ENCODE measurements at regions not wholly inside any gene's neighbourhood (a gene's known extent, or its start where the extent isn't known, plus 50 kb on each side); places are given as distances from the start of the nearest gene placed in this dataset.

DNA sequence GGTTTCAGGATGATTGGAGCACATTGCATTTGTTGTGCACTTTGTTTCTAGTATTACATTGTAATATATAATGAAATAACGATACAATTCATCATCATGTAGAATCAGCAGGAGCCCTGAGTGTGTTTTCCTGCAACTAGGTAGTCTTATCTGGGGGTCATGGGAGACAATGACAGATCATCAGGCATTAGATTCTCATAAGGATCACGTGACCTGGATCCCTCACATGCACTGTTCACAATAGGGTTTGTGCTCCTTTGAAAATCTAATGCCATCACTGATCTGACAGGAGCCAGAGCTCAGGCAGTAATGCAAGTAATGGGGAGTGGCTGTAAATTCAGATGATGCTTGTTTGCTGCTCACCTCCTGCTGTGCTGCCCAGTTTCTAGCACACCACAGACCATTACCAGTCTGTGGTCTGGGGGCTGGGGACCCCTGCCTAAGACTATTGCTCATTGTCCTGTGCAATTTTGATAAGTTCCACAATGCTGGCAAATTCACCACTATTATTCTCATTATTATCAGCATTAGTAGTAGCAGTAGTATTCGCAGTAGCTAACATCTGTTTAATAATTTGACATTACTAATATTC, 428.7 kb upstream of the TNP1 start:
- no peak for TF ChIP-seq POLR2A (IDR thresholded peaks at IDR 0.05)
- TF ChIP-seq, protein P1, sequence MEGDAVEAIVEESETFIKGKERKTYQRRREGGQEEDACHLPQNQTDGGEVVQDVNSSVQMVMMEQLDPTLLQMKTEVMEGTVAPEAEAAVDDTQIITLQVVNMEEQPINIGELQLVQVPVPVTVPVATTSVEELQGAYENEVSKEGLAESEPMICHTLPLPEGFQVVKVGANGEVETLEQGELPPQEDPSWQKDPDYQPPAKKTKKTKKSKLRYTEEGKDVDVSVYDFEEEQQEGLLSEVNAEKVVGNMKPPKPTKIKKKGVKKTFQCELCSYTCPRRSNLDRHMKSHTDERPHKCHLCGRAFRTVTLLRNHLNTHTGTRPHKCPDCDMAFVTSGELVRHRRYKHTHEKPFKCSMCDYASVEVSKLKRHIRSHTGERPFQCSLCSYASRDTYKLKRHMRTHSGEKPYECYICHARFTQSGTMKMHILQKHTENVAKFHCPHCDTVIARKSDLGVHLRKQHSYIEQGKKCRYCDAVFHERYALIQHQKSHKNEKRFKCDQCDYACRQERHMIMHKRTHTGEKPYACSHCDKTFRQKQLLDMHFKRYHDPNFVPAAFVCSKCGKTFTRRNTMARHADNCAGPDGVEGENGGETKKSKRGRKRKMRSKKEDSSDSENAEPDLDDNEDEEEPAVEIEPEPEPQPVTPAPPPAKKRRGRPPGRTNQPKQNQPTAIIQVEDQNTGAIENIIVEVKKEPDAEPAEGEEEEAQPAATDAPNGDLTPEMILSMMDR (IDR thresholded peaks at IDR 0.05): no peak
- Histone ChIP-seq H3K27me3 (no peaks in the 10 kb centered on the region), H3K4me1 (peaks cover 14% of the 10 kb centered on the region), H3K27ac (peak overlapping the region in 1 of 2 donors; percentile 0), H3K9me3 (no peaks in the 10 kb centered on the region), H3K4me3 (no peak overlapping the region), H3K36me3 (ENCODE audit: low read depth, missing control alignments) (no peaks in the 10 kb centered on the region)
- intact Hi-C loops (cut with DNase I; ENCODE audit: low total_unique reads): no loop called here
- no peak for DNase-seq
- WGBS, 2 donors: 59 to 63% methylated on average over 3 of the region's 3 CpGs

DNA sequence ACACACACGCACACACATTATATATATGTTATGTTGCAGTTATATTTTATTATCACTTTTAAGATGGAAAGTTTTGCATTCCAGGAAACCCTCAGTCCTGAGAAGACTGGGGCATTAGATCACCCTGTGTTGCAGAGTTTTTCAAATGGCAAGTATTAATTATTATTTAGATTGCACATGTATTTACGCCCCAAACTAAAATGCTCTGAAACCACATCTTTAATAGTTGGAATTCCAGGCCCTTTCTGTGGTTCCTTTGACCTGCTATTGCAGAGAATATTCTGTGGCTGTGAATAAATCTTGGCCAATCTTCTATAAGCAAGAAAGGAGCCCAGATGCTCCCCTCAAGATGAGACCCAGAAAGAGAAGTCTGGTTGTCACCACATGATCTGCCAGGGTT, 427.0 kb upstream of the TNP1 start:
- WGBS, 2 donors: 96 to 97% methylated on average over 2 of the region's 2 CpGs
- H3K27me3 ChIP-seq: no peaks in the 10 kb centered on the region
- no peaks in the 10 kb centered on the region for H3K9me3 ChIP-seq
- H3K4me3 ChIP-seq: no peak overlapping the region
- TF ChIP-seq, protein P1 (IDR thresholded peaks at IDR 0.05): no peak
- TF ChIP-seq POLR2A (IDR thresholded peaks at IDR 0.05): no peak
- no peak for DNase-seq
- H3K27ac ChIP-seq: no peak overlapping the region
- intact Hi-C loops (cut with DNase I; ENCODE audit: low total_unique reads): no loop called here
- H3K4me1 ChIP-seq: peaks cover 14% of the 10 kb centered on the region
- no peaks in the 10 kb centered on the region for H3K36me3 ChIP-seq (ENCODE audit: low read depth, missing control alignments)

DNA sequence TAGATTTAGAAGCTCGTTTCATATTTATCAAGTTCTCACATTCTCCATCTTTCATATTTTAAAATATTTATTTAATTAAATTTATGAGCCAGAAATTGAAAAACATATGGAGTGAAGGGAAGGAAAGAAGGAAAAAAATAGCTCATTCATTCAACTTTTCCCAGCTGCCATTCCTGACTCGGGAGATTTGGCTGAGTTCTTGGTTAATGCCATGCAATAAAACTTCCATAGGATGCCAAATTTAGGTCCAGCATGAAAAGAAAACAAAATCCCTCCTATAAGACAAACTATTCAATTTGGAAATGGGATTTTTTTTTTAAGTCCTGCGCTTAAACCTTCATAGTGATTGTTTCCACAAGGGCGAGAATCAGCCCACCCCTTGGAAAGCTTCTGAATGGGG, 426.1 kb upstream of the TNP1 start:
- 90% methylated on average over 4 of the region's 4 CpGs for WGBS, 2 donors
- TF ChIP-seq POLR2A (IDR thresholded peaks at IDR 0.05): no peak
- TF ChIP-seq, protein P1 (IDR thresholded peaks at IDR 0.05): no peak
- no peaks in the 10 kb centered on the region for H3K27me3 ChIP-seq
- no peak for DNase-seq
- intact Hi-C loops (cut with DNase I; ENCODE audit: low total_unique reads): no loop called here
- H3K9me3 ChIP-seq: no peaks in the 10 kb centered on the region
- no peaks in the 10 kb centered on the region for H3K36me3 ChIP-seq (ENCODE audit: low read depth, missing control alignments)
- peaks cover 14% of the 10 kb centered on the region for H3K4me1 ChIP-seq
- H3K4me3 ChIP-seq: no peak overlapping the region
- H3K27ac ChIP-seq: no peak overlapping the region

DNA sequence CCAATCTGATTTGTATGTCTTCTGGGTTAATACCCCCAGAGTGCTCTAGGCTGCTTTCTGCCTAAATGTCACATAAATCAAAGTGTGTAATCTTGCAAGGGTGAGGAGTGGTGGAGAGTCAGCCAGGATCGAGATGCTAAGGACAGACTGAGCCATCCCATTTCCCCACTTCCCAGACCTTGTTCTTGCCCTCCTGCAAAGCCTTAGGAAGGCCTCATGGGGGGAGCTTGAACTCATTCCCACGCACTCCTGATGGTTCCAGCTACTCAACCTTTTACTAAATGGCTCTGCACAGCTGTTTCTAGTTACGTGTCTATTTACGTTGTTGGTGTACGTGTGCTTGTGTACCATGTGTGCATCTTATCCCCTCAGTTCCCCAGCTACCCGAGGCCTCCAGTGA, 423.6 kb upstream of the TNP1 start:
- Histone ChIP-seq H3K27me3 (no peaks in the 10 kb centered on the region), H3K4me3 (no peak overlapping the region), H3K9me3 (no peaks in the 10 kb centered on the region), H3K4me1 (no peaks in the 10 kb centered on the region), H3K36me3 (ENCODE audit: low read depth, missing control alignments) (no peaks in the 10 kb centered on the region), H3K27ac (no peak overlapping the region)
- DNase-seq: peak; percentile 31
- TF ChIP-seq, protein P1 (IDR thresholded peaks at IDR 0.05): no peak
- TF ChIP-seq POLR2A (IDR thresholded peaks at IDR 0.05): no peak
- intact Hi-C loops (cut with DNase I; ENCODE audit: low total_unique reads): no loop called here
- 56 to 71% methylated on average over 6 of the region's 6 CpGs for WGBS, 2 donors

DNA sequence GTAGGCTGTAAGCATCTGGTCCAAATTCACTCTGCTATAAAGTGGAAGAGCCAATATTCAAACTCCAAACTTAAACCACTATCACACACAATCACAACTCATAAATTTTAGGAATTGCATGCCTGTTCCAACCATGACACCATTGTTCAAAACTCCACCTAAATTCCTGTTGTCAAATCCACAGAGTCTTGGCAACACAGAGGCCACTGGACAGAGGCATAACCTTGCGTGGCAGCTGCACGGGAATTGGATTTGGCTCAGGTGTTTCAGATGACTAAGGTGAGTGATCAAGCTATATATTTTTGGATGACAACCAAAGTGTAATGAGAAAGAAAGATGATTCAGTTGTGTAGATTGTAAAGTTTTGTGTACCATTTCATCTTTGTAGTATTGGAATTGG, 422.7 kb upstream of the TNP1 start:
- WGBS, 2 donors: 93 to 95% methylated on average over 2 of the region's 2 CpGs
- DNase-seq: no peak

More for the DNA sequence above, 422.7 kb upstream of the TNP1 start:
- no peaks in the 10 kb centered on the region for H3K4me1 ChIP-seq
- H3K36me3 ChIP-seq (ENCODE audit: low read depth, missing control alignments): no peaks in the 10 kb centered on the region
- no peak overlapping the region for H3K27ac ChIP-seq
- H3K4me3 ChIP-seq: no peak overlapping the region
- TF ChIP-seq POLR2A (IDR thresholded peaks at IDR 0.05): no peak
- TF ChIP-seq, protein P1 (IDR thresholded peaks at IDR 0.05): no peak
- intact Hi-C loops (cut with DNase I; ENCODE audit: low total_unique reads): no loop called here
- H3K27me3 ChIP-seq: no peaks in the 10 kb centered on the region
- H3K9me3 ChIP-seq: no peaks in the 10 kb centered on the region

All from testis (tissue), 2 donors.